Retina (tissue), 1 donor: ENCODE measurements at regions not wholly inside any gene's neighbourhood (a gene's known extent, or its start where the extent isn't known, plus 50 kb on each side); places are given as distances from the start of the nearest gene placed in this dataset.
"Not testable (repeated sequence)": the region's sequence is repeated elsewhere in the genome, so short reads cannot be mapped to it uniquely, and the experiment has no call there.

Experiments used
- DNase-seq: peaks from one replicate; pipeline ENCODE4 v3.0.0-alpha.2; 2016

DNA sequence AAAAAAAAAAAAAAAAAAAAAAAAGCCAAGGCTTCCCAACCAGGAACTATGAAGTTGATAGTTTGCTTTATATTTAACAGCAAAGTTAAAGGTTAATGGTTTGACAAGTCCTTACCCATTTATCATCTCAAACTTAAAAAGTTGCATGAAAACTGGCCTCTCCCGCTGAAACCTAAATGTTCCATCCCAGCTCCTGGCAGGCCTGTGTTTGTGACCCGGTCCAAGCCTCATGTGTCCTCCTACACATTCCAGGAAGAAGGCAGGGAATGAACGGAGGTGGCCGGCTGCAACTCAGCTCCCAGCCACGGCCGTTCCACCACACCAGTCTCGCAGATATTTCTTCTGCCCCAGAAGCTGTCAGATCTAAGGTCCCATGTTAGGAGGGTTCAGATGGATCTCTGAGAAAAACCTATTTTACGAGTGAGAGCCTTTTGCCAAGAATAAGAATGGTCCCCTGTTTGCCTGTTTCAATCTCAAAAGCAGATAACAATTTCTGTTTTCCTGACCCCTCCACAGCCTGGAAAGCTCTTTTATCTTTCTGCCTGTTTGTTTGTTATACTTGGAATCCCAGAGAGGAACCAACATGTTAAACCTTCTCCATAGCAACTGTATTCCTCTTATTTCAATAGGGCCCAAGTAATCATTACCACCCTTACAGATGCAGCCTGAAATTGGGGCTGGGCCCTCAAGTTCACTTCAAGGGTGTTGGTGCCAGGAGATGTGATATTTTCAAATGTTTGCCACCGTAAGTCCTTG is 56.5 kb downstream of the KCTD12 start:
- no peak for DNase-seq

GRCh38 chr13:76828316-76828741 is 57.9 kb downstream of the KCTD12 start:
- DNase-seq = no peak

GRCh38 chr13:76826527-76826926 is 59.7 kb downstream of the KCTD12 start:
- no peak for DNase-seq

DNA sequence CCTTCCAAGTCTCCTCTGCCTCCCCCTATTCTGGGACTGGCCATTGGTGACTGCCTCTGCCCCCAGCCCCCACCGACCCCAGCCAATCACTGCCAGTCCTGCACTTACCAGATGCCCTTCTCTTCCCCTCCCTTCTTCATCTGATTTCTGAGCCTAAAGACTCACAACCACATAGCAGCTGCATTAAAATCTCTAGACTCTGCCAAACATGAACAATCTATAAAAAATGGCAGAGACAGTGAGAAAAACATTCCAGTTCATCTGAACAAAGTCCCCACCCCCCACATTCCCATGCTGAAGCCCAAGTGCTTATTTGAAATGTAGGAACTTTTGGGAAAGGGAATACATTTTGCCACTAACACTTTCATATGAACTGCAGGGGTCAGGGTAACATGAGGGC is 60.8 kb downstream of the KCTD12 start:
- no peak for DNase-seq

DNA sequence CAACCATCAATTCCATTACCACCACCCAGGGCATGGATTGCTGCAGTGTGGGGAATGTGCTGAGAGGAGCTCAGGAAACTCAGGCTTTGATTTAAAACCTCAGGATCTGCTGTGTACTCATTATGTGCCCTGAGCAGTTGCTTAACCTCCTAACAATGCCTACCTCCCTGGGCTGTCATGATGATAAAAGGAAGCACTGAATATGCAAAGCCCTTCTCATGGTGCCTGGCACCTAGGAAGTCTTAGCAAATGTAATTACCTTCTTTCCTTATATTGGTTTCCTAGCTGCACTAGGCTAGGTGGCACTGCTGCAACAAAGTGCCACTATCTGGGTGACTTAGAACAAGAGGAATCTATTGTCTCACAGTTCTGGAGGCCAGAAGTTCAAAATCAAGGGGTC is 62.2 kb downstream of the KCTD12 start:
- DNase-seq = no peak

DNA sequence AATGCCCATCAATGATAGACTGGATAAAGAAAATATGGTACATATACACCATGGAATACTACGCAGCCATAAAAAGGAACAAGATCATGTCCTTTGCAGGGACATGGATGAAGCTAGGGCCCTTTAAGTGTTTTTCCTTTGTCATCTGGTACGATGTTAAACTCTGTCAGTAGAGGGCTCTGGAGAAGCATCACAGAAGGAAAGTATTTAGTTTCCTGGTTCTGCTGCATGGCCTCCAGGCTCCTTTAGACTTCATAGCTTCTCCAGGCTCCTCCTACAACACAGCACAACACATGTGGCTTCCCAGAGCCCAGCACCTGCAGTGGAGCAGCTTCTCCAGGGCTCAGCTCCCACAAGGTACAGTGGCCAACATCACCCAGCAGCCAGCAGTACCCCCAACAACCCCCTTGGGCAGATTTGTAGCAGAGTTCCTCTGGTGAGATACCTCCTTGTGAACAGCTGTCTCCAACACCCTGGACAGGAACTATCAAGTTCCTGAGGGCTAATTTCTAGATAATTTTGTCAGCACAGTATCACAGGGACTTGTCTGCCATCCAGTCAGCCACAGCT is 63.4 kb downstream of the KCTD12 start:
- no peak for DNase-seq

DNA sequence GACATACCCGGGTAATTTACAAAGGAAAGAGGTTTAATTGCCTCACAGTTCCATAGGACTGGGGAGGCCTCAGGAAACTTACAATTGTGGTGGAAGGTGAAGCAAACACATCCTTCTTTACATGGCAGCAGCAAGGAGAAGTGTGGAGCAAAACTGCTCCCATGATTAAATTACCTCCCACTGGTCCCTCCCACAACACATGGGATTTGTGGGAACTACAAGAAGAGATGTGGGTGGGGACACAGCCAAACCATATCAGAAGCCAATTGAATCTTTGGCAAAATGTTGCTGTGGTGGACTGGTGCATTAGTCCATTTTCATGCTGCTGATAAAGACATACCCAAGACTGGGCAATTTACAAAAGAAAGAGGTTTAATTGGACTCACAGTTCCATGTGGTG is 65.0 kb downstream of the KCTD12 start:
- DNase-seq = not testable (repeated sequence)

GRCh38 chr13:76820759-76821158 is 65.4 kb downstream of the KCTD12 start:
- no peak for DNase-seq

DNA sequence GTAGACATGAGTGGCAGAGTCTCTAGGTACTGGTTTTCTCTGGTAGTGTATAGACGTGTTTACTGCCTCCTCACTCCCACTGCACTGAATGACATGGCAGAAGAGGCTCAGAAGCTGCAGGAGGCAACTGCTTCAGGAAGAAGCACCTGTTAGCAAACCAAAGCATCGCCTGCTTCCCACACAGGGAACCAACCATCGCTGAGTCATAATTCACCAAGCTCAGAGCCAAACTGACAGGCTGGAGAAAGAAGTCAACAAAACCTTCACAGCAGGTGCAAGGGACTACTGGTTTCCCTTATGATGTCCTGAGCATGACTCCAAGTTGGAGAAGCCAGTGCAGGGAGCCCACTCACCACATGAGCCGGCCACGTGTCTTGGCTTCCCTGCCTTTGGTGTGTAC is 69.8 kb downstream of the KCTD12 start:
- no peak for DNase-seq

DNA sequence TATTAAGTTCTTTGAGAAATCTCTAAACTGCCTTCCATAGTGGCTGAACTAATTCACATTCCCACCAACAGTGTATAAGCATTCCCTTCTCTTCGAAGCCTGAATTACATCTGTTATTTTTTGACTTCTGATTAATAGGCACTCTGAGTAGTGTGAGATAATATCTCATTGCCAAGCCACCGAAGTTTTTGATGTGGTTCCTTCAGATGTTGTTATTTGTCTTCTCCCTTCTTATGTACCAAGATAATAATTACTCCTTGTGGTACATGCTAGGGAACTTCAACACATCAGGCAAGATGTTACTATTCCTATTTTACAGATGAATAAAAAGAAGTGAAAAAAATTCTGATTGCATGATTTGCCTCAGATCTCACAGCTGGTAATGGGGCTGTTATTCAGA is 70.9 kb downstream of the KCTD12 start:
- no peak for DNase-seq

DNA sequence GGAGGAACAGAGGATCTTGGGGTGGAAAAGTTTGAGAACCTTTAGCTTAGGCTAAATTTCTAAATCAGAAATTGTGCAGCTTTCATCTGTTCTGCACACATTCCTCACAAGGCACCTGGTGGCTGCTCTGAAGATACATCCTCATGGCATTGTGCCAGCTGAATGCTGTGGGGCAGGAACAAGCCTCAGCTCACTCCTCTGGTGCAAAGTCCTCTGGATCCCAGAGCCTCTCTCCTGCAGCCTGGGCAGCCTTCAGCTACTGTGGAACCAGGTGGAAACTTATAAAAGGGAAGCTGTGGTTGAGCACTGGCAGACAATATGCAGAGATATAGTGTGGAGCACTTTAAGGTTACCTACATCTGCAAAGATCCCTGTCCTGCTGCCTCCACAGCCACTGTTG is 72.3 kb downstream of the KCTD12 start:
- DNase-seq = no peak

DNA sequence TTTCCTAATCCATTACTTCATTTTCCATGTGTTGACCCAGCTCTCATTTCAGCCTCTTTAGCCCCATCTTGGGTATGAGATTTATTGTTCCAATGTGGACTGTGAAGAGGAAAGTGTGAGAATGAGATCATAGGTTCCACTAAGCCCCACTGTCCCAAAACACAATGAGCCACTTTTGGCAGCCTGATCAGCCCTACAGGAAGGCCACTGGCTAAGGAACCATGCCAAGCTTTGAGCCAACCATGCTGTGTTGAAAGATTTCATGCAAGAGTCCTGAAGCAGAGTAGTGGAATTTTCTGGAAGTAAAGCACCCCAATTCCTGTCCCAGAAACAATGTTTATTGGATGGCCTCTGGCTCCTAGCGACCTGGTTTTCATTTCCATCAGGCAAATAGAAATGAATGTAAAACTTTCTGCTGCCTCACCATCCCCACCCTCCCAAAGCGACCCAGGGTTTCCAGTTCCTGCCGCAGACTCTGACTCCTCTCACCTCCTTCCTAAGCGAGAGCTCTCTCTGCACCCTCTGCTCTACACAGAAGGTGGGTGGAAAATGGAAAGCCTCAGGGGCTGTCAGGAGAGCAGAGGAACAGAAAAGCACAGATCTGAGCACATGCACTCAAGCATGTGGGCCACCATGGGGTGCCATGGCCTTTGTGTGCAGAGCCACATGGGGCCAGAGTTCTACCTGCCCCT is 73.1 kb downstream of the KCTD12 start:
- DNase-seq = no peak

DNA sequence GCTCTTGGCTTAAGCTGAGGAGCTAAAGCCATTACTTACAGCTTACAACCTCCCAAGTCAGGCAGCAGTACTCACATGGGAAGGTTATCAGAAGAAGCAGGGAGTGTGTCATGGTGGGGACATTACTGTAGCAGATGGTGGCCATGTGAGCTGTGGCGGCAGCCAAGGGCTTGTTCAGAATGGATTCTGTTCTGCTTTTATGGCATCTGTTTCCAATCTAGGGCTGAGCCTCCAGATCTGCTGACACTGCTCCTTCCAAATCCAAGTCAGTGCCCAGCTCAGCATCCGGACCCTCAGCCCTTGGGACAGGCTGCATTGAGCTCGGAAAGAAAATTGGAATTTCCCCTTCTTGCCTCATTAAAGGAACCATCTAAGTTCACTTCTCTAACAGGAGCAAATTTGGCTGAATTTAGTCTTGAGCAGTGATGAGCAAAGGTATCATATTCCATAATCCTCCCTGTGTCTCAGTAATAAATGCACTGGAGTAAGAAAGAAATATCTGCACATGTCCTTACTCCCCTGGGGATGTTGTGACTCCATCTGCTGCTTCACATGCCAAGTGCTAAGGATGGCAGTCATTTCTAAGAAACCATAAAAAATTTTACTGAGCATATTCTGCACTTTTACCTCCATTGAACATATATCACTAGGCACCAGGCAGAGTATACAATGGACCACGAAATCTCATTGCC is 73.9 kb downstream of the KCTD12 start:
- DNase-seq = no peak

- DNase-seq = no peak
Measured at GRCh38 chr13:76809389-76809788, 76.8 kb downstream of the KCTD12 start.

DNA sequence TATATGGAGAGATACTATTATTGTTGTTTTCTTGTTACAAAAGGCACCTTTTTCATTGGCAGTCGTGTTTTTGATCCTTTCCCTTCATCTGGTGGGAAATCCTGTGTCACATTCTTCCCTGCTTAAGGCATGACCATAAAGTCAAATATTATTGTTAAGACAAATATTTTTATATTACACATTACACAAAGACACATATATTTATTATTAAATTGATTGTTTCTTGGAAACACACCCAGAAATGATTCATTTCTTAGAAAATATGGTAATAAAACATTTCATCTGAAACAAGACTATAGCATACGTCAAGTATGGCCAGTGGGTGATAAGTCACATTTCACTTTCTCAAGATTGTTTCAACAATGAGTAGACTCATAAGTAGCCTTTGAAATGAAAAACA is 77.3 kb downstream of the KCTD12 start:
- no peak for DNase-seq

DNA sequence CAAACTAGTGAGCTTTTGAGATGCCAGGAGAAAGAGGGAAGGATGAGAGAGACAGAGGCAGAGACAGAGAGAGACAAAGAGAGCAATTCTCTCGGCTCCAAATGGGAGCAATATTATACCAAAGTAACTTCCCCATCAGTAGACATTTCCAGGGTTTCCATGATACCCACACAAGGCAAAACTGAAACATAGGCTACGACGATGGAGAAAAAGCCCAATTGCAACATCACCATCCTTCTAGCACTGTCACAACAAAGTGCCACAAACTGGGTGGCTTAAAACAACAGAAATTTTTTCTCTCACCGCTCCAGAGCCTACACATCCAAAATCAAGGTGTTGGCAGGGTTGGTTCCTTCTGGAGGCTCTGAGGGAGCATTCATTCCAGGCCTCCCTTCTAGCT is 81.4 kb downstream of the KCTD12 start:
- no peak for DNase-seq

DNA sequence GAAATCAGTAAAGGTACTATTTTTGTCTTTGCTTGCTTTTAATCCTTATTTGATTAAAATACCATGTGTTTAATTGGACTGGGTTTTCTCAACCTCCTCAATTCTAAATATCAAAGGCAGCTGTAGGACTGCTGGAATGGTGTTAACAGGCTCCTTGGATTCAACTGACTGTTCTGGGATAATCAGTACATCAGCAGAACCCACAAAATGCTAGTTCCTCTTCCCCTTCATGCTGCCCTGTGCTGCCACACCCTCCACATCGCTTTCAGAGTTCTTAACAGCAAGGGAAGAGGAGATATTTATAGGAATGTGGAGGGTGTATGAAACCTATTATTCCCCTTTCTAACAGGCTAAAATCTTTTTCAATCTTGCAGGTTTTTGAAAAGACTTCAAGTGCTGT is 82.4 kb downstream of the KCTD12 start:
- DNase-seq = no peak

DNA sequence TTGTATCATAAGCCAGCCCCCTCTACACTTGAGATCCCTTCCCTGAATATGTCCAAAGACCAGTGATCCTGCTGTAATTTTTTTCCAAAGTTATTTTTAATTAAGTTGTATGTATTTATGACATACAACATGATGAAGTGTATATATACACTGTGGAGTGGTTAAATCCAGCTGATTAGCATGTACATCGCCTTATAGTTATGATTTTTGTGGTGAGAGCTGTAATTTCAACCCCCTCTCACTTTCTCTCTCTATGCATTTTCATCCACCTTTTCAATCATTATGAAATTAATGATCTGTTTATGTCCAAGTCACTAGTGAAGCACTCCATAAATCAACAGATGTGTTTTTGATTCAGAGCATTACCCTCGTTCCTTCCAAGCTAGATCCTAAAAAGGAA is 85.3 kb downstream of the KCTD12 start:
- DNase-seq = no peak

GRCh38 chr13:76799696-76800095 is 86.5 kb downstream of the KCTD12 start:
- DNase-seq = no peak

DNA sequence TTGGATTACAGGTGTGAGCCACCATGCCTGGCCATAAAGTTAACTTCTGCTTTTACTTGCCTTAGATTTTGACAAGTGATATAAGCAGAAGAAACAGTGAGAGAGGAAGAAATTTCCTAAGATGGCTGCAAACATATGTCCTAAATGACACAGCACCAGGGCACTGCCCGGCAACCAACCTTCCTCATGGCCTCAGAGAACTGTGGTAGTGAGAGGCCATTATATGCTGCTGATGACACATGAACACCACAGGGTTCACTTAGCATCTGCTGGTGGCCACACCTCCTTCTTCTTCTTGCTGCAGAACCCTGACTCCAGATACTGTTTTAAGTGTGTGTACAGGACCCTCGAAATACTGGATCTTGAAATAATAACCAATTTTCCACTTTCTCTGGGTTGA is 88.2 kb downstream of the KCTD12 start:
- DNase-seq = no peak

DNA sequence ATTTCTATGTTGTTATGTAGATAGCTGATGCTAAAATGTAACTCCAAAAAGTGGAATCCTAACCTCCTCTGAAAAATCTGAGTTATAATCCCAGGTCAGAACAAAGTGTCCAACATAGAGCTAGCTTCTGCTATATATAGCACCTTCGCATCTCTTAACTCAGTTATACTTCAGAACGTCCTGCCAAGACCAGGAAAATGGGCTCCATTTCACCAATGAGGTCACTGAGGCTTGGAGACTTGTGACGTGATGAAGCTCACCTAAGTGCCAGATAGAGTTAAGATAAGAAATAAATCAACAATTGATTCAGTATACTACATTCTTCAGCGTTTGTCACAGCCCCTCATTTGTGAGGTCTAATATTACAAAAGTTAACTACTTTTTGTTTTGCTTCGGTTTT is 88.8 kb downstream of the KCTD12 start:
- DNase-seq = no peak

- no peak for DNase-seq
Measured at GRCh38 chr13:76796851-76797250, 89.4 kb downstream of the KCTD12 start.
